Omental fat pad (tissue), 3 donors: ENCODE measurements at regions not wholly inside any gene's neighbourhood (a gene's known extent, or its start where the extent isn't known, plus 50 kb on each side); places are given as distances from the start of the nearest gene placed in this dataset.

Experiments used
- ATAC-seq: fragments of 150-250 bp; one replicate; pipeline ENCODE4 v1.9.1; 2016; ENCODE audit warnings: mild to moderate bottlenecking, moderate library complexity; ENCODE audit not compliant: low FRiP score
- DNase-seq: peaks from one replicate; pipeline ENCODE4 v3.0.0-alpha.2; 2019; ENCODE audit warnings: low spot score
- TF ChIP-seq, protein P1 (sequence below), 3 donors: fragments of 450-650 bp; IDR thresholded peaks; one replicate each; pipeline ENCODE4 v1.5.1; 2016 to 2017; ENCODE audit warnings: antibody characterized with exemption in 3 of 3, mild to moderate bottlenecking in 3 of 3, moderate library complexity in 2 of 3

DNA sequence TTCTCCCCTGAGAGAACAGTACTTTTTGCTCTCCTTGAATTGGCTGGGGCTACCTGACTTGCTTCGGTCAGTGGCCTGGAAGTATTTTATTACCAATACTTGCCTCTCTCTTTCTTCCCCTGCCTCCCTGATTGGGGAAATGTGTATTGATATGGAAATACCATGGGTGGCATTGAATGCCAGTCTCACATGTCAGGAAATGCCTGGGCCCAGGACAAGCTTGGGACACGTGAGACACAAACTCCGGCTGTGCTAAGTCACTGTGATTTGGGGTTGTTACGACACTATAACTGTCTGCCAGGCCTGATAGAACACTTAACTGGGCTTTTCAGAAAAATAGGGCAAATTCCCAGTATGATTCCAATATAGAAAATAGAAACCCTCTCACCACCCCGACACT lies 238.3 kb downstream of the GADD45G start:
- no peak for ATAC-seq
- no peak for DNase-seq
- TF ChIP-seq, protein P1, sequence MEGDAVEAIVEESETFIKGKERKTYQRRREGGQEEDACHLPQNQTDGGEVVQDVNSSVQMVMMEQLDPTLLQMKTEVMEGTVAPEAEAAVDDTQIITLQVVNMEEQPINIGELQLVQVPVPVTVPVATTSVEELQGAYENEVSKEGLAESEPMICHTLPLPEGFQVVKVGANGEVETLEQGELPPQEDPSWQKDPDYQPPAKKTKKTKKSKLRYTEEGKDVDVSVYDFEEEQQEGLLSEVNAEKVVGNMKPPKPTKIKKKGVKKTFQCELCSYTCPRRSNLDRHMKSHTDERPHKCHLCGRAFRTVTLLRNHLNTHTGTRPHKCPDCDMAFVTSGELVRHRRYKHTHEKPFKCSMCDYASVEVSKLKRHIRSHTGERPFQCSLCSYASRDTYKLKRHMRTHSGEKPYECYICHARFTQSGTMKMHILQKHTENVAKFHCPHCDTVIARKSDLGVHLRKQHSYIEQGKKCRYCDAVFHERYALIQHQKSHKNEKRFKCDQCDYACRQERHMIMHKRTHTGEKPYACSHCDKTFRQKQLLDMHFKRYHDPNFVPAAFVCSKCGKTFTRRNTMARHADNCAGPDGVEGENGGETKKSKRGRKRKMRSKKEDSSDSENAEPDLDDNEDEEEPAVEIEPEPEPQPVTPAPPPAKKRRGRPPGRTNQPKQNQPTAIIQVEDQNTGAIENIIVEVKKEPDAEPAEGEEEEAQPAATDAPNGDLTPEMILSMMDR (IDR thresholded peaks at IDR 0.05): no peak

DNA sequence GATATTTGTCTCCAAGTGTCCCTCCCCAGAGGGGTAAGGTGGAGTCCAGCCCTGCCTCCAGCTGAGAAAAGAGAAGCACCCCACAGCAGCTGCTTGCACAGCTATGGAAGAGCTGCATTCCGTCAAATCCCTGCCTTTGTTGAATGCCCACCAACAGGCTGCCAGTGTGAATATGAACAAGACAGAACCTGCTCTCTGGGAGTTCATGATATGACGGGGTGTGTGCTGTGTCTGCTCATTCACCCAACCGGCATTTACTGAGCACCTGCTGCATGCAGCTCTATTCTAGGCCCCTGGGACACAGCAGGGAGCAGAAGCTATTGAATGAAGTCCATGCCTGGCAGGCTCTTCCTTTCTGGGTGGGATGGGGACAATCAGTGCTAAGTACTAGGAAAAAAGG lies 238.8 kb downstream of the GADD45G start:
- DNase-seq (no peak), ATAC-seq (no peak)
- TF ChIP-seq, protein P1 (IDR thresholded peaks at IDR 0.05): no peak

DNA sequence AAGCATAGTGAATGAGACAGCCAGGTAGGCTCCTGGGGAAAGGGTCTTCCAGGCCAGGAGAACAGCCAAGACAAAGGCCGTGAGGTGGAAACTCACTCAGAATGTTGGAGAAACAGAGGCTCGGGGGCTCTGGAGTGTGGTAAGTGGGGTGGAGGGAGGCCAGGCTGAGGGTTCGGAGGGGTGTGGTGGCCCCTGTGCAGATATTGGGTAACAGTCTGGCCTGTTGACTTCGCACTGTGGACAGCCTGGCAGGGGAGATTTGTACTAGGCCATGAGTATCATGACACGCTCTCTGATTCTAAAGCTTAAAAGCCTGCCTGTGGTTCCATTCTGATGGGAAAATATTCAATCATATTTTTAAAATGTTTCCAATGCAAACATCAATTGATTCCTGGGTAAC lies 239.3 kb downstream of the GADD45G start:
- TF ChIP-seq, protein P1 (IDR thresholded peaks at IDR 0.05): no peak
- DNase-seq: no peak

DNA sequence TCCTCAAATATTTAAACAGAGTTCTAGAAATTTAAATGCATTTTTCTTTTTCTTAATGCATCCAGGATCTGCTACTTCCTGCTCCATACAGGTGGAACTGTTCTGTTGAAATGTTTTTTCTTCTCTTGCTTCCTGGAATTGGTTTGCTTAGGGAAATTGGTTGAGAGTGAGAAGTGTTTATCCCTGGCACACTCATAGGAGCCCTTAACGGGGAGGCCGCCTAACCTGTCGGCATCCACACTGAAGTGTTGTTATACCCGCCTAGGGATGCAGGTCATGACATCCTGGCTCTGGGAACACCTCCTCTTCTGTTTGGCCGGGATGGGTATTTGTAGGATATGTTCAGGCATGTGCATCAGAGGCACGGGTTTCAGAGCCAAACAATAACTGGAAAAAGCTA lies 239.7 kb downstream of the GADD45G start:
- DNase-seq (no peak), ATAC-seq (no peak)
- TF ChIP-seq, protein P1 (IDR thresholded peaks at IDR 0.05): no peak

More for the DNA sequence above, 239.3 kb downstream of the GADD45G start:
- no peak for ATAC-seq

DNA sequence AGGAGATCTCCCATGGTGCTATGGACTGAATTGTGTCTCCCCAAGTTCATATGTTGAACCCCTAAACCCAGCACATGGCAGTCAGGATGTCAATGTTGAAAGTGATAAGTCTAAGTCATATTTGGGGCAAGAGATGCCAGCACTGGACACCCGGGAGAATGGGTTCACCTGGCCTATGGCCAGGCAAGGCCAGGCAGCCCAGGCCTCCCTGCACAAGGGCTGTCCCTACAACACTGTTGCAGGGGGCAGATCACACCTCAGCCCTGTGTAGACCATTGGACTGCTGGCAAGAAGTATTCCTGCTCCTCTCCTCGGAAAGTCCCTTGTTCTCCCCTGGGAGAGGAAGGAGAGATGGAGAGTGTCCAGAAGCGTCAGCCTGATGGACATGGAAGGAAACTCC lies 240.5 kb downstream of the GADD45G start:
- TF ChIP-seq, protein P1 (IDR thresholded peaks at IDR 0.05): no peak
- no peak for ATAC-seq

DNA sequence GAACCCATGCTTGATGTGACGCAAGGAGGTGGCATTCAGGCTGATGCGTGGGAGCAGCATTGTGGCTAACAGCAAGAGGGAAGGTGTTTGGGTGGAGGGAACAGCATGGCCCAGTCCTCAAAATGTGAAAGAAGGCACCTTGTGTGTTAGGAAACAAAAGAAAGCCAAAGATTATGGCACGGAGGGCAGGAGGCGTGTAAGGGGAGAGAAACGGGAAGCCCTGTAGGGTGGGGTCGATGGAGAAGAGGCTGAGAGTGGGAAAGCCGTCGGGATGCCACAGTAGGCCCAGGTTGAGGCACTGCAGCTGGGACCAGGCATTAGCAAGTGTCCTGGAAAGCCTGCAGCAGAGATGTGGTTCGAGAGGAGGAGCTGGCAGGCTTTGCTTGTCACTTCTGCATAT lies 241.1 kb downstream of the GADD45G start:
- no peak for DNase-seq
- TF ChIP-seq, protein P1 (IDR thresholded peaks at IDR 0.05): no peak
- ATAC-seq: no peak

More for the DNA sequence above, 240.5 kb downstream of the GADD45G start:
- DNase-seq: no peak

DNA sequence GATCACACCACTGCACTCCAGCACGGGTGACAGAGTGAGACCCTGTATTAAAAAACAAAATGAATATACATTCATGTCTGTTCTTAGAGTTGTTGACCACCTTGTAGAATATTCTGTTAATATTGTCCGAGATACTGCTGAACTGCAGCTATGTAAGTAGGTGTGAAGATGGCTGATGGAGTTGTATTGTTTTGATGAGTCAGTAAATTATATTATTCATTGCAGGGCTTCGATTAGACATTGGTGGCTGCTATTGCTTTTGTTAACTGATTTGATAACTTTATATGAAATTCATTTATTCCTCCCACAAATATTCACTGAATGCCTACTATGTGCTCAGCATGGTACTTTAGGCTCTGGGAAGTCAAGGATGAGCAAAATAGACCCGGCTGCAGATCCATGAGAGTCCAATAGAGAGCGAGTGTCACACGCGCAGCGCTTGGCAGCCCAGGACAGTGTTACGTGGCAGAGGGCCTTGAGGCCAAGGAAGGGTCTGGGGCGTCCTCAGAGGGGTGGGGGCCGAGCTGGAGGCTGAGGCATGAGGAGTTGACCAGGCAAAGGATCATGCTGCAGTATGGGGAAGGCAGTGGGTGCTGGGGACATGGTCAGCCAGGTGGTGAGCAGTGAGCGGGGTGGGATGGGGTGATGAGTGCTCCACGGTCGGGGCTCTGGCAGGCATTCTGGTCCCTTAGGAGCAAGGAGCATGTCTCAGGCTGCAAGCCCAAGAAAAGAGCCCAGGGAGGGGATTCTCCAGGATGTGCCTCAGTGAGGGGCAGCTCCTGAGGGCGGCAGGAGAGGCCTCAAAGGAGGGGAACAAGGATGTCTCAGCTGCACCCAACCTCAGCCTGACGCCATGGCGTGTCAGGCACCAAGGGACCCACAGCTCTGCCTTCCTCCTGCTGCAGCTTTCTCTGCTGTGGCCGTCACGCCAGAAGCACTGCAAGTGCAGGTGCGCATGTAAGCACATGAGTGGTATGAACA lies 243.5 kb downstream of the GADD45G start:
- no peak for ATAC-seq
- TF ChIP-seq, protein P1 (IDR thresholded peaks at IDR 0.05): no peak
- no peak for DNase-seq
